B cell (primary cell): ENCODE measurements at regions not wholly inside any gene's neighbourhood (a gene's known extent, or its start where the extent isn't known, plus 50 kb on each side); places are given as distances from the start of the nearest gene placed in this dataset.

Experiments used
- ATAC-seq: fragments of 200-7000 bp; cut with Tn5 transposase; one replicate; pipeline ENCODE4 v1.10.0; 2021; ENCODE audit warnings: low read depth, mild to moderate bottlenecking, moderate number of reproducible peaks, moderate library complexity
- CTCF ChIA-PET: fragments of 350-600 bp; sonication (Branson Sonifier 250); formaldehyde crosslinking; loops from one replicate; lab custom pipeline; 2021; ENCODE audit warnings: antibody characterized with exemption, inconsistent platforms; lab: Charles Lee
- POLR2A ChIA-PET: fragments of 350-600 bp; sonication (Branson Sonifier 250); formaldehyde crosslinking; loops from one replicate; lab custom pipeline; 2021; ENCODE audit warnings: antibody characterized with exemption; lab: Charles Lee
- DNase-seq: peaks from one replicate; pipeline ENCODE4 v3.0.0; 2013
- H2AFZ ChIP-seq: 2 replicates; pipeline ENCODE4 v1.6.1; 2012; ENCODE audit warnings: mild to moderate bottlenecking, low read depth, low read length; ENCODE audit not compliant: insufficient read depth, poor library complexity, severe bottlenecking
- H3K27ac ChIP-seq, 2 donors: 1 replicate in 1 of 2; 2 replicates in 1 of 2; pipeline ENCODE4 v1.5.1; 2012 to 2013; ENCODE audit warnings: low read length in 2 of 2, mild to moderate bottlenecking in 2 of 2, moderate library complexity in 1 of 2
- H3K27me3 ChIP-seq, 4 experiments: fragments of 200-600 bp in 1 of 4; sonication (generic) in 1 of 4; replicated peaks in 1 of 4; 1 replicate in 2 of 4; 2 replicates in 2 of 4; pipeline versions ENCODE4 v1.6.1 to v1.7.0; 2013 to 2016; ENCODE audit warnings: low read length in 3 of 4, mild to moderate bottlenecking in 2 of 4, mixed read lengths in 1 of 4, moderate library complexity in 1 of 4; ENCODE audit not compliant: insufficient read depth in 4 of 4, control insufficient read depth in 3 of 4; ENCODE audit errors: control extremely low read depth in 1 of 4
- H3K36me3 ChIP-seq, 2 experiments: replicated peaks in 1 of 2; 1 replicate in 1 of 2; 2 replicates in 1 of 2; pipeline versions ENCODE4 v1.6.1 to v1.7.1; 2013; ENCODE audit warnings: low read length in 1 of 2; ENCODE audit not compliant: insufficient read depth in 2 of 2, control insufficient read depth in 1 of 2; ENCODE audit errors: control extremely low read depth in 1 of 2, extremely low read depth in 1 of 2
- H3K4me1 ChIP-seq, 2 donors: fragments of 200-600 bp in 1 of 2; sonication (generic) in 1 of 2; 1 replicate in 1 of 2; 2 replicates in 1 of 2; pipeline versions ENCODE4 v1.5.1 to v1.6.1; 2013 to 2017; ENCODE audit warnings: low read length in 2 of 2; ENCODE audit not compliant: control insufficient read depth in 2 of 2, insufficient read depth in 2 of 2
- H3K4me2 ChIP-seq: replicated peaks from 2 replicates; pipeline ENCODE3; 2012; ENCODE audit warnings: mild to moderate bottlenecking, low read depth, low read length; ENCODE audit not compliant: poor library complexity, severe bottlenecking
- H3K4me3 ChIP-seq, 5 experiments: fragments of 200-600 bp in 1 of 5; sonication (generic) in 1 of 5; 1 replicate in 3 of 5; 2 replicates in 2 of 5; pipeline versions ENCODE4 v1.5.1 to v1.7.0; 2011 to 2016; ENCODE audit warnings: low read length in 4 of 5, mild to moderate bottlenecking in 4 of 5, low read depth in 2 of 5, control low read depth in 1 of 5, moderate library complexity in 1 of 5; ENCODE audit not compliant: insufficient read depth in 1 of 5; ENCODE audit errors: control extremely low read depth in 1 of 5, extremely low read depth in 1 of 5
- H3K79me2 ChIP-seq: fragments of 200-600 bp; sonication (generic); one replicate; pipeline ENCODE4 v1.6.0; 2016; ENCODE audit warnings: low read length; ENCODE audit not compliant: control insufficient read depth, insufficient read depth
- H3K9ac ChIP-seq: fragments of 200-600 bp; sonication (generic); 2 replicates; pipeline ENCODE4 v1.6.1; 2017; ENCODE audit warnings: mild to moderate bottlenecking, low read length, moderate library complexity
- H3K9me3 ChIP-seq, 3 donors: one replicate each; pipeline versions ENCODE4 v1.6.1 to v1.7.1; 2013; ENCODE audit warnings: low read length in 2 of 3; ENCODE audit not compliant: control insufficient read depth in 2 of 3, insufficient read depth in 1 of 3; ENCODE audit errors: control extremely low read depth in 1 of 3
- H4K20me1 ChIP-seq: 2 replicates; pipeline ENCODE4 v1.6.0; 2012; ENCODE audit warnings: mild to moderate bottlenecking, low read length; ENCODE audit not compliant: insufficient read depth, control insufficient read depth, poor library complexity, severe bottlenecking
- H3K27ac Mint-ChIP-seq: one replicate; pipeline ENCODE4 v1.8.0; 2021; ENCODE audit warnings: mixed read lengths
- H3K27me3 Mint-ChIP-seq: one replicate; pipeline ENCODE4 v1.8.0; 2021; ENCODE audit warnings: mixed read lengths
- H3K4me1 Mint-ChIP-seq: one replicate; pipeline ENCODE4 v1.8.0; 2021; ENCODE audit warnings: mixed read lengths
- H3K4me3 Mint-ChIP-seq: one replicate; pipeline ENCODE4 v1.8.0; 2021; ENCODE audit warnings: mixed read lengths
- H3K9me3 Mint-ChIP-seq: one replicate; pipeline ENCODE4 v1.8.0; 2022; ENCODE audit warnings: mixed read lengths; ENCODE audit not compliant: insufficient read depth
- CTCF ChIP-seq: fragments of 200-600 bp; IDR thresholded peaks from one replicate; pipeline ENCODE4 v1.8.0; 2022; ENCODE audit warnings: antibody characterized with exemption, mild to moderate bottlenecking
- EZH2 ChIP-seq: IDR thresholded peaks from 2 replicates; pipeline ENCODE4 v1.6.1; 2012; ENCODE audit warnings: borderline replicate concordance, low read depth, mild to moderate bottlenecking, moderate library complexity, low read length; ENCODE audit not compliant: insufficient read depth, poor library complexity, severe bottlenecking
- WGBS: methylation state at CpG from one replicate; pipeline ENCODE4 v1.1.5; 2013; ENCODE audit warnings: missing lambda C conversion rate; ENCODE audit not compliant: insufficient coverage; 5-methylcytosine and 5-hydroxymethylcytosine counted together
- intact Hi-C: fragments of 100-400 bp; cut with micrococcal nuclease; formaldehyde crosslinking; loops from one replicate; pipeline ENCODE4 v1.10.0; 2022

DNA sequence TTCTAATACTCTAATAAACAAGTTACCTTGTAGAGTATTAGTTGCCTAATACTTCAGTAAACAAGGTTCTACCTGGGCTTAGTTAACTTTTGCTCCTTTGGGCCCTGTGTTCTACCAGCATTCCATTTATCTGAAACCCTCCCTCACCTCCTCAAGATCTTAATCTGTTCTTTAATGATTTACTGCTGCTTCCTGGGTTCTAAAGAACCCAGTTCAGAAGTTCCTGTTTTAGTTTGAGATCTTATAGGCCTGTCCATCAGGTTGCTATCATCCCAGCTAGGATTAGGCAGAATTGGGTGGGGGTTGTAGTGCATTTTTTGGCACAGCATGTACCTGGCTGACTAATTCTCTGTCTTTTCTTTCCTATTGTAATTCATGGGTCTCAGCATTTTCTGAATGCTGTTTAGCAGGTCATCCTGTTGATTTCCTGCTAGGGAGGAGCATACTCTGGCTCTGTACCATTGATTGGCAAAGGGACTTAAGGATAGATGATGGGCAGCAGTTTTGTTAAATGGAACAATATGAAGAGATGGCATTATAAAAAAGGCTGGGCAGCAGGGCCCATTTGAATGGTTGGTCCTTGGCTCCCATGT, 53.7 kb upstream of the TMEM248 start:
- no peaks in the 10 kb centered on the region for H3K27me3 Mint-ChIP-seq
- Histone ChIP-seq H3K4me1 (no peaks in the 10 kb centered on the region), H3K79me2 (no peaks in the 10 kb centered on the region), H3K9me3 (no peaks in the 10 kb centered on the region), H3K27ac (no peak overlapping the region), H4K20me1 (no peaks in the 10 kb centered on the region), H3K4me3 (no peak overlapping the region), H3K9ac (no peak overlapping the region), H3K36me3 (peaks cover 0 to 2% of the 10 kb centered on the region in 2 experiments), H3K27me3 (no peaks in the 10 kb centered on the region), H2AFZ (no peak overlapping the region), H3K4me2 (no peak overlapping the region)
- H3K27ac Mint-ChIP-seq = no peak overlapping the region
- intact Hi-C loops = no loop called here
- POLR2A ChIA-PET = no interaction called here
- CTCF ChIA-PET = no interaction called here
- DNase-seq = no peak
- H3K4me1 Mint-ChIP-seq = no peaks in the 10 kb centered on the region
- TF ChIP-seq EZH2 = no peak
- no peak for TF ChIP-seq CTCF
- no peak for ATAC-seq
- no peaks in the 10 kb centered on the region for H3K9me3 Mint-ChIP-seq
- no peak overlapping the region for H3K4me3 Mint-ChIP-seq

- Histone ChIP-seq H3K9ac (no peak overlapping the region), H2AFZ (no peak overlapping the region), H3K79me2 (no peaks in the 10 kb centered on the region), H3K9me3 (no peaks in the 10 kb centered on the region), H3K4me2 (no peak overlapping the region), H3K4me3 (no peak overlapping the region), H3K36me3 (peaks cover 0 to 2% of the 10 kb centered on the region in 2 experiments), H4K20me1 (no peaks in the 10 kb centered on the region), H3K27ac (no peak overlapping the region), H3K27me3 (no peaks in the 10 kb centered on the region), H3K4me1 (no peaks in the 10 kb centered on the region)
- ATAC-seq (no peak), DNase-seq (no peak)
- Mint-ChIP-seq H3K27ac (no peak overlapping the region), H3K27me3 (no peaks in the 10 kb centered on the region), H3K4me1 (no peaks in the 10 kb centered on the region), H3K4me3 (no peak overlapping the region), H3K9me3 (no peaks in the 10 kb centered on the region)
- TF ChIP-seq CTCF = no peak
- CTCF ChIA-PET = no interaction called here
- POLR2A ChIA-PET = no interaction called here
- intact Hi-C loops = no loop called here
- WGBS = 90% methylated on average over 2 of the region's 5 CpGs
Observed at GRCh38 chr7:66869660-66870450, 51.2 kb upstream of the TMEM248 start.
